HG03103 (cell line): ENCODE measurements at regions not wholly inside any gene's neighbourhood (a gene's known extent, or its start where the extent isn't known, plus 50 kb on each side); places are given as distances from the start of the nearest gene placed in this dataset.
"Not testable (repeated sequence)": the region's sequence is repeated elsewhere in the genome, so short reads cannot be mapped to it uniquely, and the experiment has no call there.

Experiments
- ATAC-seq: cut with Tn5 transposase; IDR thresholded peaks from one replicate; pipeline ENCODE4 v1.9.1; 2021; ENCODE audit warnings: low read depth; ENCODE audit not compliant: unreplicated experiment

- no peak for ATAC-seq
These were observed 106.5 kb upstream of the SYT13 start for GRCh38 chr11:45392591-45393091.

GRCh38 chr11:45392154-45392553, 106.0 kb upstream of the SYT13 start:
- no peak for ATAC-seq

- no peak for ATAC-seq
These were observed 105.2 kb upstream of the SYT13 start for GRCh38 chr11:45391168-45391850.

GRCh38 chr11:45390407-45390806, 104.3 kb upstream of the SYT13 start:
- ATAC-seq, result no peak

GRCh38 chr11:45388472-45388871, 102.3 kb upstream of the SYT13 start:
- ATAC-seq, result no peak

GRCh38 chr11:45387885-45388284, 101.7 kb upstream of the SYT13 start:
- ATAC-seq, result not testable (repeated sequence)

- no peak for ATAC-seq
These were observed 100.8 kb upstream of the SYT13 start for GRCh38 chr11:45386972-45387371.

- ATAC-seq, result no peak
These were observed 99.7 kb upstream of the SYT13 start for GRCh38 chr11:45385844-45386243.

- no peak for ATAC-seq
These were observed 99.3 kb upstream of the SYT13 start for GRCh38 chr11:45385423-45385822.

GRCh38 chr11:45384711-45385241, 98.6 kb upstream of the SYT13 start:
- no peak for ATAC-seq

- ATAC-seq, result no peak
These were observed 97.9 kb upstream of the SYT13 start for GRCh38 chr11:45384016-45384415.

GRCh38 chr11:45383224-45383623, 97.1 kb upstream of the SYT13 start:
- ATAC-seq, result no peak

- ATAC-seq, result no peak
These were observed 96.2 kb upstream of the SYT13 start for GRCh38 chr11:45382133-45382878.

- ATAC-seq, result no peak
These were observed 93.2 kb upstream of the SYT13 start for GRCh38 chr11:45379162-45379863.

GRCh38 chr11:45378516-45378915, 92.4 kb upstream of the SYT13 start:
- ATAC-seq, result no peak

- ATAC-seq, result no peak
These were observed 88.5 kb upstream of the SYT13 start for GRCh38 chr11:45374653-45375059.

GRCh38 chr11:45374130-45374529, 88.0 kb upstream of the SYT13 start:
- no peak for ATAC-seq

- no peak for ATAC-seq
These were observed 87.4 kb upstream of the SYT13 start for GRCh38 chr11:45373506-45374035.

- ATAC-seq, result not testable (repeated sequence)
These were observed 86.3 kb upstream of the SYT13 start for GRCh38 chr11:45372414-45372813.

- ATAC-seq, result peak; percentile 54
These were observed 85.3 kb upstream of the SYT13 start for GRCh38 chr11:45371251-45372115.
